Activated CD8-positive, alpha-beta T cell treated with anti-CD3 and anti-CD28 coated beads, Interleukin-2, amount 10 ng/mL, durations not matched to agents 7 days and 5 days (primary cell): ENCODE measurements at regions not wholly inside any gene's neighbourhood (a gene's known extent, or its start where the extent isn't known, plus 50 kb on each side); places are given as distances from the start of the nearest gene placed in this dataset.
A peak's percentile ranks its signal among the peaks of the same experiment; 100 is the strongest.

ENCODE experiments used
- ATAC-seq: fragments of 150-1000 bp; cut with Tn5 transposase; one replicate; pipeline ENCODE4 v1.10.0; 2021; ENCODE audit warnings: moderate library complexity
- CTCF ChIA-PET: fragments of 350-600 bp; sonication (Branson Sonifier 250); formaldehyde crosslinking; loops from one replicate; lab custom pipeline; 2021; ENCODE audit warnings: antibody characterized with exemption; lab: Charles Lee
- POLR2A ChIA-PET: fragments of 350-600 bp; sonication (Branson Sonifier 250); formaldehyde crosslinking; loops from one replicate; lab custom pipeline; 2021; ENCODE audit warnings: antibody characterized with exemption; lab: Charles Lee
- DNase-seq: peaks from one replicate; pipeline ENCODE4 v3.0.0-alpha.2; 2020
- H3K27ac Mint-ChIP-seq: one replicate; pipeline ENCODE4 v1.8.0; 2021; ENCODE audit warnings: mild to moderate bottlenecking, mixed read lengths
- H3K27me3 Mint-ChIP-seq: one replicate; pipeline ENCODE4 v1.8.0; 2021; ENCODE audit warnings: low read depth, mixed read lengths
- H3K36me3 Mint-ChIP-seq: one replicate; pipeline ENCODE4 v1.8.0; 2021; ENCODE audit warnings: low read depth, mixed read lengths
- H3K4me1 Mint-ChIP-seq: one replicate; pipeline ENCODE4 v1.8.0; 2021; ENCODE audit warnings: low read depth, mixed read lengths
- H3K4me3 Mint-ChIP-seq: one replicate; pipeline ENCODE4 v1.8.0; 2021; ENCODE audit warnings: mild to moderate bottlenecking, mixed read lengths
- H3K9me3 Mint-ChIP-seq: one replicate; pipeline ENCODE4 v1.8.0; 2022; ENCODE audit warnings: mixed read lengths; ENCODE audit not compliant: insufficient read depth

GRCh38 chr20:22682381-22682780 lies 98.0 kb upstream of the FOXA2 start:
- no peak for ATAC-seq
- no peaks in the 10 kb centered on the region for H3K27me3 Mint-ChIP-seq
- H3K36me3 Mint-ChIP-seq = no peaks in the 10 kb centered on the region
- peaks cover 2% of the 10 kb centered on the region for H3K4me1 Mint-ChIP-seq
- no peak overlapping the region for H3K4me3 Mint-ChIP-seq
- no peak overlapping the region for H3K27ac Mint-ChIP-seq
- no peaks in the 10 kb centered on the region for H3K9me3 Mint-ChIP-seq
- no peak for DNase-seq
- ChIA-PET CTCF (interaction anchor here (1.4 to 2.6 kb wide), 3 partner anchors 9 to 346 kb away, joined by 5 to 9 read pairs (median 8); no protein-coding TSS in a partner anchor), POLR2A (no interaction called here)

- Mint-ChIP-seq H3K27me3 (no peaks in the 10 kb centered on the region), H3K36me3 (no peaks in the 10 kb centered on the region), H3K9me3 (no peaks in the 10 kb centered on the region), H3K4me3 (no peak overlapping the region), H3K4me1 (peaks cover 2% of the 10 kb centered on the region), H3K27ac (no peak overlapping the region)
- DNase-seq = peak; percentile 55
- ATAC-seq = peak; percentile 60
- ChIA-PET CTCF (interaction anchor here (1.2 to 2.6 kb wide), 4 partner anchors 345 to 656 kb away, joined by 3 to 28 read pairs (median 6); no protein-coding TSS in a partner anchor), POLR2A (no interaction called here)
Measured at GRCh38 chr20:22684072-22684762, 99.8 kb upstream of the FOXA2 start.

- CTCF ChIA-PET = interaction anchor here (1.2 to 2.6 kb wide), 4 partner anchors 346 to 655 kb away, joined by 3 to 28 read pairs (median 6); no protein-coding TSS in a partner anchor
- Mint-ChIP-seq H3K4me1 (peaks cover 2% of the 10 kb centered on the region), H3K27ac (no peak overlapping the region)
Measured at GRCh38 chr20:22684763-22685443, 100.5 kb upstream of the FOXA2 start.

GRCh38 chr20:22686097-22686496 lies 101.7 kb upstream of the FOXA2 start:
- ChIA-PET CTCF (no interaction called here), POLR2A (no interaction called here)
- Mint-ChIP-seq H3K36me3 (no peaks in the 10 kb centered on the region), H3K4me3 (no peak overlapping the region), H3K27ac (no peak overlapping the region), H3K4me1 (peaks cover 2% of the 10 kb centered on the region), H3K27me3 (no peaks in the 10 kb centered on the region), H3K9me3 (no peaks in the 10 kb centered on the region)
- DNase-seq = no peak
- no peak for ATAC-seq

More at GRCh38 chr20:22684763-22685443, 100.5 kb upstream of the FOXA2 start:
- no peak overlapping the region for H3K4me3 Mint-ChIP-seq
- POLR2A ChIA-PET = no interaction called here
- H3K9me3 Mint-ChIP-seq = no peaks in the 10 kb centered on the region
- DNase-seq (no peak), ATAC-seq (no peak)
- no peaks in the 10 kb centered on the region for H3K36me3 Mint-ChIP-seq
- H3K27me3 Mint-ChIP-seq = no peaks in the 10 kb centered on the region

GRCh38 chr20:22687676-22688349 lies 103.4 kb upstream of the FOXA2 start:
- Mint-ChIP-seq H3K36me3 (no peaks in the 10 kb centered on the region), H3K4me3 (no peak overlapping the region), H3K4me1 (peaks cover 2% of the 10 kb centered on the region), H3K27me3 (no peaks in the 10 kb centered on the region), H3K9me3 (no peaks in the 10 kb centered on the region), H3K27ac (no peak overlapping the region)
- ATAC-seq = no peak
- CTCF ChIA-PET = interaction anchor here (0.7 kb wide), 1 partner anchor 662 kb away, joined by 3 read pairs; no protein-coding TSS in a partner anchor
- no peak for DNase-seq
- POLR2A ChIA-PET = no interaction called here

- Mint-ChIP-seq H3K27ac (no peak overlapping the region), H3K9me3 (no peaks in the 10 kb centered on the region), H3K36me3 (no peaks in the 10 kb centered on the region), H3K4me1 (peaks cover 2% of the 10 kb centered on the region), H3K27me3 (no peaks in the 10 kb centered on the region), H3K4me3 (no peak overlapping the region)
- ChIA-PET CTCF (no interaction called here), POLR2A (no interaction called here)
- ATAC-seq (no peak), DNase-seq (no peak)
Measured at GRCh38 chr20:22688485-22688884, 104.1 kb upstream of the FOXA2 start.

GRCh38 chr20:22689266-22689665 lies 104.9 kb upstream of the FOXA2 start:
- Mint-ChIP-seq H3K4me3 (no peak overlapping the region), H3K27me3 (no peaks in the 10 kb centered on the region), H3K9me3 (no peaks in the 10 kb centered on the region), H3K4me1 (peaks cover 2% of the 10 kb centered on the region), H3K27ac (no peak overlapping the region), H3K36me3 (no peaks in the 10 kb centered on the region)
- DNase-seq (no peak), ATAC-seq (no peak)
- POLR2A ChIA-PET = no interaction called here
- CTCF ChIA-PET = interaction anchor here (3.8 kb wide), 1 partner anchor 651 kb away, joined by 30 read pairs; no protein-coding TSS in a partner anchor

GRCh38 chr20:22690000-22690399 lies 105.6 kb upstream of the FOXA2 start:
- H3K4me3 Mint-ChIP-seq = no peak overlapping the region
- POLR2A ChIA-PET = no interaction called here

GRCh38 chr20:22690616-22691179 lies 106.3 kb upstream of the FOXA2 start:
- ChIA-PET CTCF (interaction anchor here (1.1 to 3.8 kb wide), 8 partner anchors 8 to 657 kb away, joined by 3 to 30 read pairs (median 8); partner anchors contain the start of gene THBD), POLR2A (no interaction called here)
- ATAC-seq (no peak), DNase-seq (no peak)
- H3K27me3 Mint-ChIP-seq = no peaks in the 10 kb centered on the region
- no peaks in the 10 kb centered on the region for H3K4me1 Mint-ChIP-seq
- no peak overlapping the region for H3K4me3 Mint-ChIP-seq
- H3K27ac Mint-ChIP-seq = no peak overlapping the region
- H3K36me3 Mint-ChIP-seq = no peaks in the 10 kb centered on the region
- no peaks in the 10 kb centered on the region for H3K9me3 Mint-ChIP-seq

More at GRCh38 chr20:22690000-22690399, 105.6 kb upstream of the FOXA2 start:
- CTCF ChIA-PET = interaction anchor here (1.3 to 3.8 kb wide), 4 partner anchors 351 to 650 kb away, joined by 4 to 30 read pairs (median 12); no protein-coding TSS in a partner anchor
- Mint-ChIP-seq H3K27ac (no peak overlapping the region), H3K27me3 (no peaks in the 10 kb centered on the region), H3K9me3 (no peaks in the 10 kb centered on the region), H3K36me3 (no peaks in the 10 kb centered on the region), H3K4me1 (no peaks in the 10 kb centered on the region)
- DNase-seq = no peak
- ATAC-seq = no peak

GRCh38 chr20:22691369-22692118 lies 107.2 kb upstream of the FOXA2 start:
- ChIA-PET POLR2A (no interaction called here), CTCF (interaction anchor here (0.7 to 3.8 kb wide), 23 partner anchors 9 to 1757 kb away, joined by 3 to 30 read pairs (median 4); partner anchors contain the start of gene THBD)
- peak; percentile 70 for DNase-seq

GRCh38 chr20:22692119-22692475 lies 107.7 kb upstream of the FOXA2 start:
- POLR2A ChIA-PET = no interaction called here
- H3K4me3 Mint-ChIP-seq = no peak overlapping the region
- ATAC-seq (no peak), DNase-seq (no peak)
- no peaks in the 10 kb centered on the region for H3K9me3 Mint-ChIP-seq
- H3K36me3 Mint-ChIP-seq = no peaks in the 10 kb centered on the region
- CTCF ChIA-PET = interaction anchor here (0.7 to 3.8 kb wide), 22 partner anchors 9 to 1757 kb away, joined by 3 to 30 read pairs (median 4); partner anchors contain the start of gene THBD
- no peaks in the 10 kb centered on the region for H3K27me3 Mint-ChIP-seq
- no peak overlapping the region for H3K27ac Mint-ChIP-seq
- no peaks in the 10 kb centered on the region for H3K4me1 Mint-ChIP-seq

More at GRCh38 chr20:22691369-22692118, 107.2 kb upstream of the FOXA2 start:
- Mint-ChIP-seq H3K27me3 (no peaks in the 10 kb centered on the region), H3K4me3 (no peak overlapping the region), H3K4me1 (no peaks in the 10 kb centered on the region), H3K27ac (no peak overlapping the region), H3K36me3 (no peaks in the 10 kb centered on the region), H3K9me3 (no peaks in the 10 kb centered on the region)
- ATAC-seq = peak; percentile 76
